Activated CD4-positive, alpha-beta memory T cell treated with anti-CD3 and anti-CD28 coated beads, Interleukin-2, amount 10 ng/mL, durations not matched to agents 7 days and 5 days (primary cell): ENCODE measurements at regions not wholly inside any gene's neighbourhood (a gene's known extent, or its start where the extent isn't known, plus 50 kb on each side); places are given as distances from the start of the nearest gene placed in this dataset.
"Not testable (repeated sequence)": the region's sequence is repeated elsewhere in the genome, so short reads cannot be mapped to it uniquely, and the experiment has no call there.

Experiments
- CTCF ChIA-PET: fragments of 350-600 bp; sonication (Branson Sonifier 250); formaldehyde crosslinking; loops from one replicate; lab custom pipeline; 2021; ENCODE audit warnings: antibody characterized with exemption, inconsistent platforms; lab: Charles Lee
- POLR2A ChIA-PET: fragments of 350-600 bp; sonication (Branson Sonifier 250); formaldehyde crosslinking; loops from one replicate; lab custom pipeline; 2021; ENCODE audit warnings: antibody characterized with exemption; lab: Charles Lee
- DNase-seq: peaks from one replicate; pipeline ENCODE4 v3.0.0-alpha.2; 2020
- H3K27ac Mint-ChIP-seq: one replicate; pipeline ENCODE4 v1.8.0; 2021; ENCODE audit warnings: mild to moderate bottlenecking, mixed read lengths
- H3K27me3 Mint-ChIP-seq: one replicate; pipeline ENCODE4 v1.8.0; 2021; ENCODE audit warnings: mixed read lengths
- H3K36me3 Mint-ChIP-seq: one replicate; pipeline ENCODE4 v1.8.0; 2021; ENCODE audit warnings: low read depth, mixed read lengths
- H3K4me1 Mint-ChIP-seq: one replicate; pipeline ENCODE4 v1.8.0; 2021; ENCODE audit warnings: mixed read lengths
- H3K4me3 Mint-ChIP-seq: one replicate; pipeline ENCODE4 v1.8.0; 2021; ENCODE audit warnings: mild to moderate bottlenecking, mixed read lengths
- H3K9me3 Mint-ChIP-seq: one replicate; pipeline ENCODE4 v1.8.0; 2021; ENCODE audit warnings: mixed read lengths

GRCh38 chr10:78212060-78212785 lies 178.6 kb downstream of the RPS24 start:
- H3K36me3 Mint-ChIP-seq = no peaks in the 10 kb centered on the region
- no peaks in the 10 kb centered on the region for H3K9me3 Mint-ChIP-seq
- no peak overlapping the region for H3K27ac Mint-ChIP-seq
- H3K27me3 Mint-ChIP-seq = peaks cover 17% of the 10 kb centered on the region
- no peak for DNase-seq
- no peak overlapping the region for H3K4me3 Mint-ChIP-seq
- no peaks in the 10 kb centered on the region for H3K4me1 Mint-ChIP-seq
- POLR2A ChIA-PET = no interaction called here
- CTCF ChIA-PET = no interaction called here

- H3K4me1 Mint-ChIP-seq = no peaks in the 10 kb centered on the region
- DNase-seq = no peak
- H3K36me3 Mint-ChIP-seq = no peaks in the 10 kb centered on the region
- ChIA-PET POLR2A (no interaction called here), CTCF (no interaction called here)
- H3K27me3 Mint-ChIP-seq = peaks cover 18% of the 10 kb centered on the region
- no peak overlapping the region for H3K4me3 Mint-ChIP-seq
- H3K9me3 Mint-ChIP-seq = no peaks in the 10 kb centered on the region
- no peak overlapping the region for H3K27ac Mint-ChIP-seq
These were observed 179.1 kb downstream of the RPS24 start for GRCh38 chr10:78212786-78213175.

- Mint-ChIP-seq H3K27ac (no peak overlapping the region), H3K36me3 (no peaks in the 10 kb centered on the region), H3K4me3 (no peak overlapping the region), H3K9me3 (no peaks in the 10 kb centered on the region), H3K4me1 (no peaks in the 10 kb centered on the region), H3K27me3 (peaks cover 21% of the 10 kb centered on the region)
- POLR2A ChIA-PET = no interaction called here
- no peak for DNase-seq
- CTCF ChIA-PET = no interaction called here
These were observed 181.3 kb downstream of the RPS24 start for GRCh38 chr10:78214955-78215354.

- Mint-ChIP-seq H3K4me1 (no peaks in the 10 kb centered on the region), H3K27ac (no peak overlapping the region), H3K27me3 (peaks cover 21% of the 10 kb centered on the region), H3K4me3 (no peak overlapping the region), H3K36me3 (no peaks in the 10 kb centered on the region), H3K9me3 (no peaks in the 10 kb centered on the region)
- ChIA-PET CTCF (no interaction called here), POLR2A (no interaction called here)
- no peak for DNase-seq
These were observed 182.0 kb downstream of the RPS24 start for GRCh38 chr10:78215645-78216044.

GRCh38 chr10:78217336-78217735 lies 183.7 kb downstream of the RPS24 start:
- Mint-ChIP-seq H3K36me3 (no peaks in the 10 kb centered on the region), H3K27me3 (peaks cover 21% of the 10 kb centered on the region), H3K9me3 (no peaks in the 10 kb centered on the region), H3K4me3 (no peak overlapping the region), H3K27ac (no peak overlapping the region), H3K4me1 (no peaks in the 10 kb centered on the region)
- DNase-seq = no peak
- CTCF ChIA-PET = no interaction called here
- POLR2A ChIA-PET = no interaction called here

- Mint-ChIP-seq H3K4me3 (no peak overlapping the region), H3K36me3 (no peaks in the 10 kb centered on the region), H3K27me3 (peaks cover 21% of the 10 kb centered on the region), H3K4me1 (no peaks in the 10 kb centered on the region), H3K9me3 (no peaks in the 10 kb centered on the region), H3K27ac (no peak overlapping the region)
- no peak for DNase-seq
- ChIA-PET CTCF (no interaction called here), POLR2A (interaction anchor here (1.1 kb wide), 1 partner anchor 9 kb away, joined by 3 read pairs; no protein-coding TSS in a partner anchor)
These were observed 185.3 kb downstream of the RPS24 start for GRCh38 chr10:78218798-78219490.

GRCh38 chr10:78219568-78219967 lies 185.9 kb downstream of the RPS24 start:
- H3K9me3 Mint-ChIP-seq, CTCF ChIA-PET, H3K27ac Mint-ChIP-seq, H3K4me1 Mint-ChIP-seq, H3K36me3 Mint-ChIP-seq, POLR2A ChIA-PET, H3K4me3 Mint-ChIP-seq, DNase-seq: not testable (repeated sequence)
- peaks cover 17% of the 10 kb centered on the region for H3K27me3 Mint-ChIP-seq

- CTCF ChIA-PET = no interaction called here
- no peaks in the 10 kb centered on the region for H3K4me1 Mint-ChIP-seq
- peaks cover 11% of the 10 kb centered on the region for H3K27me3 Mint-ChIP-seq
- H3K9me3 Mint-ChIP-seq = no peaks in the 10 kb centered on the region
- POLR2A ChIA-PET = no interaction called here
- H3K27ac Mint-ChIP-seq = no peak overlapping the region
- DNase-seq = no peak
- H3K4me3 Mint-ChIP-seq = no peak overlapping the region
- H3K36me3 Mint-ChIP-seq = no peaks in the 10 kb centered on the region
These were observed 187.1 kb downstream of the RPS24 start for GRCh38 chr10:78220781-78221180.

- POLR2A ChIA-PET = no interaction called here
- no peak for DNase-seq
- no peaks in the 10 kb centered on the region for H3K4me1 Mint-ChIP-seq
- H3K27me3 Mint-ChIP-seq = peaks cover 12% of the 10 kb centered on the region
- no peak overlapping the region for H3K27ac Mint-ChIP-seq
- H3K36me3 Mint-ChIP-seq = no peaks in the 10 kb centered on the region
- CTCF ChIA-PET = no interaction called here
- no peaks in the 10 kb centered on the region for H3K9me3 Mint-ChIP-seq
- H3K4me3 Mint-ChIP-seq = no peak overlapping the region
These were observed 188.6 kb downstream of the RPS24 start for GRCh38 chr10:78222096-78222790.

- H3K9me3 Mint-ChIP-seq = no peaks in the 10 kb centered on the region
- POLR2A ChIA-PET = no interaction called here
- CTCF ChIA-PET = no interaction called here
- no peaks in the 10 kb centered on the region for H3K4me1 Mint-ChIP-seq
- H3K27ac Mint-ChIP-seq = no peak overlapping the region
- H3K4me3 Mint-ChIP-seq = no peak overlapping the region
- DNase-seq = no peak
- H3K36me3 Mint-ChIP-seq = no peaks in the 10 kb centered on the region
- peaks cover 9% of the 10 kb centered on the region for H3K27me3 Mint-ChIP-seq
These were observed 189.4 kb downstream of the RPS24 start for GRCh38 chr10:78223088-78223487.

GRCh38 chr10:78224602-78225001 lies 190.9 kb downstream of the RPS24 start:
- Mint-ChIP-seq H3K4me1 (no peaks in the 10 kb centered on the region), H3K27ac (no peak overlapping the region), H3K36me3 (no peaks in the 10 kb centered on the region), H3K4me3 (no peak overlapping the region), H3K9me3 (no peaks in the 10 kb centered on the region), H3K27me3 (peaks cover 8% of the 10 kb centered on the region)
- DNase-seq = no peak
- ChIA-PET CTCF (no interaction called here), POLR2A (no interaction called here)

- Mint-ChIP-seq H3K4me3 (no peak overlapping the region), H3K4me1 (no peaks in the 10 kb centered on the region), H3K27ac (no peak overlapping the region), H3K27me3 (peaks cover 8% of the 10 kb centered on the region), H3K36me3 (no peaks in the 10 kb centered on the region), H3K9me3 (no peaks in the 10 kb centered on the region)
- CTCF ChIA-PET = no interaction called here
- DNase-seq = no peak
- POLR2A ChIA-PET = no interaction called here
These were observed 191.9 kb downstream of the RPS24 start for GRCh38 chr10:78225594-78225993.

GRCh38 chr10:78229489-78229888 lies 195.8 kb downstream of the RPS24 start:
- Mint-ChIP-seq H3K27me3 (peaks cover 15% of the 10 kb centered on the region), H3K4me3 (no peak overlapping the region), H3K4me1 (no peaks in the 10 kb centered on the region), H3K27ac (no peak overlapping the region), H3K36me3 (no peaks in the 10 kb centered on the region), H3K9me3 (no peaks in the 10 kb centered on the region)
- DNase-seq = no peak
- ChIA-PET POLR2A (no interaction called here), CTCF (no interaction called here)
